GM18861 (cell line): ENCODE measurements at regions not wholly inside any gene's neighbourhood (a gene's known extent, or its start where the extent isn't known, plus 50 kb on each side); places are given as distances from the start of the nearest gene placed in this dataset.
"Not testable (repeated sequence)": the region's sequence is repeated elsewhere in the genome, so short reads cannot be mapped to it uniquely, and the experiment has no call there.

Experiments used
- ATAC-seq: cut with Tn5 transposase; IDR thresholded peaks from one replicate; pipeline ENCODE4 v1.9.1; 2021; ENCODE audit not compliant: unreplicated experiment

DNA sequence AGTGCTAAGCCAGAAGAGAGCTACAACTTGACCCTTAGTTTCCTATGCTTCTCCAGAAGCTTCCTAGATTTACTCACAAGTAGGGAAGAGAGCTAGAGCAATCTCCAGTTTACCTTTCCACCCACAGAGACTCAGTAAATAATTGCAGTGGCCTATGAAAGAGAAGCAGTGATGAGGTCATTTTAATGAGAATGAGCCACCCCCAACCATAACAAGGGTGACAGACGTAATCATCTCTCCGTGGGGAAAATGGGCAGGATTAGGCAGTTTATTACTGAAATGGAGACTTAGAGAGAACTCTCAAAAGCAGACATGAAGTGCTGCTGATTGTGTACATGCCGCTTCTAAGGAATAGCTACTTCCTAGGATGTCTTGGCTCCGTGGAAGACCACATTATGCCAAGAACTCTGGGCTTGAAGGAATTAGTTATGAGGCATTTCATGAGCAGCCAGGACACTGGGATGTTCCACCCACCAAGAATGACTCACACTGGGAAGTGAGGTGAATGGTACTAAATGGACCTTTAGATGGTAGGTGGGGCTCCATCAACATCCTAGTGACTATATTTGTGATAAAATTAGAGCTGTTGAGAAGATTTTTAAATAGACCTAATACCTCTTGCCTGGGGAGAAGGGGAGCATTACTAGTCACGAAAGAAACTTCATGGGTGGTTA is 160.9 kb downstream of the EDEM1 start:
- no peak for ATAC-seq

DNA sequence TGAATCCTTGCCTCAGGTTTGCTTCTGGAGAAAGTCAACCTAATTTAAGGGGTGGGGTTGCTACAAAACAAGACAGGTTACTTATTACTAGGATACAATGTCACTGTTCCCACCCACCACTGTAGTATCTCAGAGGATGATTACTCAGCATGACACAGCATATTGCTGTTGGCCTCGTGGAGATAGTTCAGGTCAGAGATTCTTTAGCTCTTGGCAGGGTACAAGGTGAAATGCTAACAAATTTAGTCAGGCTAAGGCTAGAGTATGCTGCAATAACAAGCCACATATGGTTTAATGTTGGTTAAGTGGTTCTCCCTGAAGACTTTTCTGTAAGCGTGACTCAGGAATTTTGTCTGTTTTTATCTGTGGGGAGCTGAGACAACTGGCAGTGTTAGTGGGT is 161.8 kb downstream of the EDEM1 start:
- ATAC-seq = no peak

DNA sequence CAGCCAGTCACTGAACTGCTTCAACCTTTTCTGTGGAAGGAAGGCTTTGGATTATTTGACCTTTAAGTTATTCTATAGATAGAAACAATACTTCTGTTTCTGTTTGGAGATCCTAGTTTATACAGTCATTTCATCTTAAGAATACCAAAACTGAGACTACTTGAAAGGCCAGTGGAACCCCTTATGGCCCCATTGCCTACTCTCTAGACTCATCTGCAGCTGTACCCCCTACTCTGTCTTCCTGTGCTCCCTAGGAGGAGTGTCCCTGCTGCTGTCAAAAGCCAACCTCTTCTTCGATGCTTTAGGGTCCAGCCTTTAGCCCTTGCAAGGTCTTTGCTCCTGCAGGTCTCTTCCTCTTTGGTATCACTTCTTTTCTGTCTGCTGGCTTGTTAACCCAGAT is 169.6 kb downstream of the EDEM1 start:
- no peak for ATAC-seq

DNA sequence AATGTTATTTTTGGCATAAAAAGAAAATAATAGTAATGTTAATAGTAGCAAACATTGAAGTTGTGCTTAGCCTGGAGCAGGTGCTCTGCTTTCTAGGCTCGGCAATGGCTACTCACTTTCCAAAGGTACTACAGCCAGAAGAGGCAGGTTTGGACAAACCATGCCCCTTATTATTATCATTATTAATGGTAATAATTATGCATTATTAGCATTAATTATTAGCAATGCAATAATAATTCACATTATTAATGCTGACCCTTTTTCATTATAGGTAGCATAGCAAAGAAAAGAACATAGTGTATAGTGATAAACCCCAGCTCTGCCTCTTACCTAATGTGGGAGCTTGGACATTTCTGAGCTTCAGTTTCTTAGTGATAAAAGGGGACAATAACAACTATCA is 171.4 kb downstream of the EDEM1 start:
- no peak for ATAC-seq

DNA sequence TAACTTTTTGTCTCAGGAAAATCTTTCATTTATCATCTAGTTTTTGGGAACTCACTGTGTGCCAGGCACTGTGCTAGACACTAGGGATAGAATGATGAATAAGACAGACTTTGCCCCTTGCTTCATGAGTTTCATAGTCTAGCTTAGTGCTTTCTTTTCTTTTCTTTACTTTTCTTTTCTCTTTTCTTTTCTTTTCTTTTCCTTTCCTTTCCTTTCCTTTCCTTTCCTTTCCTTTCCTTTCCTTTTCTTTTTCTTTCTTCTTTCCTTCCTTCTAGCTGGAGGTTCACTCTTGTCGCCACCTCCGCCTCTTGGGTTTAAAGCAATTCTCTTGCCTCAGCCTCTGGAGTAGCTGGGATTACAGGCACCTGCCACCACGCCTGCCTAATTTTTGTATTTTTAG is 172.9 kb downstream of the EDEM1 start:
- no peak for ATAC-seq

DNA sequence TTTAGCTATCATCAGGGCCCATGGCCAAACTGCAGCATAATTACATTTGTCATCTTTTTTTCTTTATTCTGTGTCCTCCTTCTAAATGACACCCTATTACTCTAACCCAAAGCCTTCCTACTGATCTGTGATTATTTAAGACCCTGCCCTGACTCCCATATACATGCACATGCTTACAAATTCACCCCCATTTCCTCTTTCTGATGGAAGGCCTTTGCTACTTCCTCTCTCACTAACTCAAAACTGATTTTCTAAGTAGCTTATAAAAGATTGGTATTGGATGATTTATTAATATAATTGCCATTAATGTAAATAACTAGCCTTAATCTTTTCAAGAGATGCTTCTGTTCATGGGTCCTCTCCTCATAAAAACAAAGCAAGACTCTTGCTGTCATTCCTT is 179.2 kb downstream of the EDEM1 start:
- no peak for ATAC-seq

DNA sequence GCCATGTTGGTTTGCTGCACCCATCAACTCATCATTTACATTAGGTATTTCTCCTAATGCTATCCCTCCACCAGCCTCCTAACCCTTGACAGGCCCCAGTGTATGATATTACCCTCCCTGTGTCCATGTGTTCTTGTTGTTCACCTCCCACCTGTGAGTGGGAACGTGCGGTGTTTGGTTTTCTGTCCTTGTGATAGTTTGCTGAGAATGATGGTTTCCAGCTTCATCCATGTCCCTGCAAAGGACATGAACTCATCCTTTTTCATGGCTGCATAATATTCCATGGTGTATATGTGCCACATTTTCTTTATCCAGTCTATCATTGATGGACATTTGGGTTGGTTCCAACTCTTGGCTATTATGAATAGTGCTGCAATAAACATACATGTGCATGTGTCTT is 184.0 kb downstream of the EDEM1 start:
- not testable (repeated sequence) for ATAC-seq

DNA sequence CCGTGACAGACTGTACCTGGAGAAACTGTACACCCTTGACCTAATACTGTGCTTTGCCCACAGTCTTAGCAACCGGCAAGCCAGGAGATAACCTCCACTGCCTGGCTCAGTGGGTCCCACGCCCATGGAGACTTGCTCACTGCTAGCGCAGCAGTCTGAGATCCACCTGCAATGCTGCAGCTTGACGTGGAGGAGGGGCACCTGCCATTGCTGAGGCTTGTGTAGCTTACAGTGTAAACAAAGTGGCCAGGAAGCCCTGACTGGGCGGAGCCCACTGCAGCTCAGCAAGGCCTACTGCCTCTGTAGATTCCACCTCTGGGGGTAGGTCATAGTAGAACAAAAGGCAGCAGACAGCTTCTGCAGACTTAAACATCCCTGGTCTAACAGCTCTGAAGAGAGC is 189.3 kb downstream of the EDEM1 start:
- no peak for ATAC-seq

DNA sequence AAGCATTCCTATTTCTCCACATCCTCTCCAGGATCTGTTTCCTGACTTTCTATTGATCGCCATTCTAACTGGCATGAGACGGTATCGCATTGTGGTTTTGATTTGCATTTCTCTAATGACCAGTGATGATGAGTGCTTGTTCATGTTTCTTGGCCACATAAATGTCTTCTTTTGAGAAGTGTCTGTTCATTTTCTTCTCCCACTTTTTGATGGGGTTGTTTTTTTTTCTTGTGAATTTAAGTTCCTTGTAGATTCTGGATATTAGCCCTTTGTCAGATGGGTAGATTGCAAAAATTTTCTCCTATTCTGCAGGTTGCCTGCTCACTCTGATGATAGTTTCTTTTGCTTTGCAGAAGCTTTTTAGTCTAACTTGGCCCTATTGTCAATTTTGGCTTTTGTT is 191.8 kb downstream of the EDEM1 start:
- not testable (repeated sequence) for ATAC-seq

DNA sequence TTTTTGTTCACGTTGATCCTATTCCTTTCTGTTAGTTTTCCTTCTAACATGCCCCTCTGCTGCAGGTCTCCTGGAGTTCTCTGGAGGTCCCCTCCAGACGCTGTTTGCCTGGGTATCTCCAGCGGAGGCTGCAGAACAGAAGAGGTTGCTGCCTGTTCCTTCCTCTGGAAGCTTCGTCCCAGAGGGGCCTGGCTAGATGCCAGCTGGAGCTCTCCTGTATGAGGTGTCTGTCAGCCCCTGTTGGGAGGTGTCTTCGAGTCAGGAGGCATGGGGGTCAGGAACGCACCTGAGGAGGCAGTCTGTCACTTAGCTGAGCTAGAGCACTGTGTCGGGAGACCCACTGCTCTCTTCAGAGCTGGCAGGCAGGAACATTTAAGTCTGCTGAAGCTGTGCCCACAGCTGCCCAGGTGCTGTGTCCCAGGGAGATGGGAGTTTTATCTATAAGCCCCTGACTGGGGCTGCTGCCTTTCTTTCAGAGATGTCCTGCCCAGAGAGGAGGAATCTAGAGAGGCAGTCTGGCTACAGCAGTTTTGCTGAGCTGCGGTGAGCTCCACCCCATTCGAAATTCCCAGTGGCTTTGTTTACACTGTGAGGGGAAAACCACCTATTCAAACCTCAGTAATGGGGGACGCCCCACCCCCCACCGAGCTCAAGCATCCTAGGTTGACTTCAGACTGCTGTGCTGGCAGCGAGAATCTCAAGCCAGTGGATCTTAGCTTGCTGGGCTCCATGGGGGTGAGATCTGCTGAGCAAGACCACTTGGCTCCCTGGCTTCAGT is 196.2 kb downstream of the EDEM1 start:
- ATAC-seq = not testable (repeated sequence)

DNA sequence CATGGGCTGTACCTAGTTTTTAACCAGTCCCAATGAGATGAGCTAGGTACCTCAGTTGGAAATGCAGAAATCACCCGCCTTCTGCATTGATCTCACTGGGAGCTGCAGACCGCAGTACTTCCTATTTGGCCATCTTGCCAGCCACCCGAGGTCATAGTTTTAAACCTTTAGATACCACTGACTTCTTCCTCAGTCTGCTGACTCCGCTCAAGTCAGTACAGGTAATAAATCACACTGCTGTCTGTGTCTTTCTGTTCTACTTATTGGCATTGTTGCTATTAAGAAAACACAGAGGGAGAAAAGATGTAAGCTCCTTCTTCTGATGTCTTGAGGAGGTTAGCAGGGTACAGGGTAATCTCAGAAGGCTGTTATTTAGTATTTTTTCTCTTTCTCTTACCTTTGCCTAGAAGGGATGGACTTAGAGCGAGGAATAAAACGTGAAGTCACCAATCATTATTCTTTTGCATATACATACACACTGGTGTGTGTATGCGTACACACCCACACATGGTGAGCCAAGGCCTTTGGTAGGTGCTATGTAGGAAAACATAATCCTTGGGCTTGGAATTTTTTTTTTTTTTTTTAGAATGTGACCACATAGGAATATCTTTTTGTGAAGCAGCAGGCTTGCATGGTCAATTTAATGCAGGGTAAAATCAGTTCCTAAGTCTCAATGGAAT is 197.2 kb downstream of the EDEM1 start:
- no peak for ATAC-seq

DNA sequence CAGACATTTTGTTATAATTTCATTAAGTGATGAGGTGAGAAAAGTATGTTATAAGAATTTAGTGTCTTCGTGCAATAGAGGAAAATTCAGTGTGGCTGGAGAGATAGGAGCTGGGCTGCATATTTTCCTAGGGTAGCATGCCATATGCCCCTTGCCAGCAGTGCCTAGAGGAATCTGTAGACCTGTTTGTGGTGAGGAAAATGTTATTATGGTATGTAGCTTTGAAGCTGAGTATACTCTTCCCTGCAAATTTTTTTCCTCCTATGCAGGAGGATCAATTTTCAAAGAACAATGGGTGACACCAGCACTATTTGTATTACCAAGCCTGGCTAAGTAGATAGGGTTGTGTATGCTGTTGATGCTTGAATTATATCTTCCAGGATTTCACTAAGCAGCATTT is 200.6 kb downstream of the EDEM1 start:
- ATAC-seq = no peak

DNA sequence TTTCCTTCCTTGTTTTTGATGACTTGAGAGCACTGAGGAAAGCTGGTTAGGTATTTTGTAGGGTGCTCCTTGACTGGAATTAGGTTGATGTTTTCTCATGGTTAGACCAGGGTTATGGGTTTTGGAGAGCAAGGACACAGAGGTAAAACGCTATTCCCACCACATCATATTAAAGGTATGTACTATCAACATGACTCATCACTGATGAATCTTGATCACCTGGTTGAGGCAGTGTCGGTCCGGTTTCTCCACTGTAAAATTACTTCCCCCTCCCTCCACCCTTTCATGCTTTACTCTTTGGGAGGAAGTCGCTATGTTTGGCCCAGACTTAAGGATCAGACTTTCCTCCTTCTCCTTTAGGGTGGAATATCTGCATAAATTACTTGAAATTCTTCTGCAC is 201.6 kb downstream of the EDEM1 start:
- no peak for ATAC-seq

DNA sequence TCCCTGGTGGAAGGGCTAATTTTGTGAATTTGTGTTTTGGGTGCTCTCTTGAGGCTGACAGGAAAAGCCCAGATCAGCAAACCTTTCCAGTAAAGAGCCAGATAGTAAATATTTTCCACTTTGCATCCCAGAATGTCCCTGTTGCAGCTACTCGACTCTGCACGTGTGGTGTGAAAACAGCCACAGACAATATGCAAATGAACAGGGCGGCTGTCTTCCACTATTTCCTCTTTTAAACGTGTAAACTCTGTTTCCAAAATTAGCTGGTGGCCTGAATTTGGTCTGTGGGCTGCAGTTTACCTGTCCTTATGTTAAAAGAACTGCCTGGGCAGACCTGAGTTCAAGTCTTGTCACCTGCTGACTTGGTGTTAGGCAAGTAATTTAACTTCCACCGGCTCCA is 202.7 kb downstream of the EDEM1 start:
- no peak for ATAC-seq

DNA sequence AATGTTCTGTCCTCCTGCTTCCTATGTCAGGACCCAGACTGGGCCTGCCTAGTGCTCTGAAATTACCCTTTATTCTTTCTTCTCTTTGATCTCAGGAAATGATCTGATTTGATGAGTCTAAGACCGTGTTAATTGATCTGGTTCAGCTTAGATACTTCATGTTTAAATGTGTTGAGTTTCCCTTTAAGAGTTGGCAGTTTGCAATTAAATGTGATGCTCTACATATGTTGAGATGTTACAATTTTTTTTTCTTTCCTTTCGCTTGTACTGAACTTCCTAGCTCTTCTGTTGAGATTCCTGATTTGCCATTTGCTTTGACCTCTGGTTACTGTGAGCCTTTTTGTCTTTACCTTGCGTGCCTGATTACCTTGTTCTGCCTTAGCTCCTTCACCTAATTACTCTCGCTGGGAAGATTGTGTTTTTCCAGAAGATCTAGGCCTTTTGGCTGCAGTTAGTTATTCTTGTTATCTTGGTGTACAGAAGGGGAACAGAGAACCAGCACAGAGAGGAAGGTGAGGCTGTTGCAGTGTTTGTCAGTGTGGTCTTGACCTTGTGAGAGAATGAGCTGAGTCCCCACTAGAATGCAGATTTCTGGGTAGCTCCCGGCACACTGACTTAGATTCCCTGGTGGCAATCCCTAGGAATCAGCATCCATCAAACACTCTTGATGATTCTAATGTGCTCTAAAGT is 203.6 kb downstream of the EDEM1 start:
- no peak for ATAC-seq

DNA sequence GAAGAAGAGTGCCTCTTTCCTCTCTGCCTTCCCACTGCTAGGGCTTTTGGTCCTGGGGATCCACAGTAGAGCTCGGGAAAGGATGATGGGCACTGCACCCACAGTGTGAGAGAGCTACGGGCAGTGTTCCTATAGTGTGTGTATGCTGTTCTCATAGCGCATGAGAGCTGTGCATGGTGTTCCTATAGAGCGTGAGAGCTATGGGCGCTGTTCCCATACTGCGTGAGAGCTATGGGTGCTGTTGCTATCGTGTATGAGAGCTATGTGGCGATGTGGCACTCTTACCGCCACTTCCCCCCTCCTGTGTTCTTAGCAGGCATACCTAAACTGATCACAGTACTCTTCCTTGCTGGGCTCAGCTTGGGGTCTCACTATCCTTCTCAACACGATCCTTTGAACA is 213.5 kb downstream of the EDEM1 start:
- ATAC-seq = no peak

DNA sequence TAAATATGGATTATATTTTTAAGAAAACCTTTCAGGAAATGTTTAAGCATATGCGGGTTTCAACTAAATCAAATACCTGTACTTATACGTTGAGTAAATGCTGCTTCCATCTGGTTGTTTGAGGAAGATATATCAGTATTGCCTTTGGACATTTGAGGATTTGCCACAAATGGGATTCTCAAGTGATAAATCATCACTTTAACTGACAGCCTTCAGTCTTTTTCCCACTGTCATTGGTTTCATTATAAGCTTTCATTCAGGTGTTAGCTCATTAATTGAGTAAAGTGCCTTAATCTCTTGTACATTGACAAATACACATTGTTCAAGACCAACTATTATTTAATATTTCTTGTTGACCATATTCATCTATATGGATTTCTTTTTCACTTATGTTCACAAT is 217.2 kb downstream of the EDEM1 start:
- ATAC-seq = no peak

DNA sequence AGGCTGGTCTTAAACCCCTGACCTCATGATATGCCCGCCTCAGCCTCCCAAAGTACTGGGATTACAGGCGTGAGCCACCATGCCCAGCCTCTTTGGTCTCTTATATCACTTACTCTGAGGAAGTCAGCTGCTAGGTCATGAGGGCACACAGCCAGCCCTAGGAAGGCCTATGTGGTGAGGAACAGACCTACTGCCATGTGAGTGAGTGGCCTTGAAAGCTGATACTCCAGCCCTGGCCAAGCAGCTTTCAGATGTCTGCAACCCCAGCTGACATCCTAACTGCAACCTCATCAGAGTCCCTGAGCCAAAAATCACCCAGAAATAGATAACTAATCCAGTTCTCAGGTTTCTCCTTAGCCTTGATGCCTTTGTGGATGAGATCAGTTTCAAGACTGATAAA is 224.3 kb downstream of the EDEM1 start:
- no peak for ATAC-seq

DNA sequence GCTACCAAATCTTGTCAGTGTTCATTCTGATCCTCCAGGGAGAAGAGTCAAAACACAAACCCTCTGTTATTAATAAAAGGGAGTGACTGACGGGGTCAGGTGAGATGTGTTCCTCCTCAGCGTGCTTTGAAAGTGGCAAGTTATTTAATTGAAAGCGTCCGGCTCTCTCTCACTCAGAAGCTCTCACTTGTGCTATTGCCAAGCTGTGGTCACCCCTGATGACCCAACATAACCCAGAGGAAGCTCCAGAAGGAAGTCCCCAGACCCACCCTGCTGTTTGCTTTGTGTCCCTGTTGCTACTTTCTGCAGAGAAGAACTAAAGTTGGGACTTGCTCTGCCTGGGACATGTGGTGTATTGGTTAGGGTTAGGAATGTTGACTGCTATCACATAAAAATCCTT is 235.6 kb downstream of the EDEM1 start:
- ATAC-seq = peak; percentile 32

DNA sequence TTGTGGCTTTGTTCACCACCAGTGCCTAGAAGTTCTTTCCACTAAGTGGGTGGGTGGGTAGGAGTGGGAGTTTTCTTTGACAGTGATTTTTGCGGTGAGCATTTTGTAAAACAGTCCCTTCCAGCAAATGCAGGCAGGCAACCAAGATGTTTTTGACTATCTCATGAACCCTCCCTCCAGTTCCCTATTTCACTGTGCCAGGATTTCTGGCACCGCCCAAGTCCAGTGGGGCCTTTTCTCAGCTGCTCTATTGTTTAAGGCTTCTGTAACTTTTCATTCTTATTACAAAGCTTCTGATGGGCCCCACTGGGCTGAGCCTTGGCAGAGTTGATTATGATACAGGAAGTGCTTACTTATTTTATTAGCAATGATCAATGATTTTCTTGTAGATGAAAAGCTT is 236.0 kb downstream of the EDEM1 start:
- ATAC-seq = no peak

DNA sequence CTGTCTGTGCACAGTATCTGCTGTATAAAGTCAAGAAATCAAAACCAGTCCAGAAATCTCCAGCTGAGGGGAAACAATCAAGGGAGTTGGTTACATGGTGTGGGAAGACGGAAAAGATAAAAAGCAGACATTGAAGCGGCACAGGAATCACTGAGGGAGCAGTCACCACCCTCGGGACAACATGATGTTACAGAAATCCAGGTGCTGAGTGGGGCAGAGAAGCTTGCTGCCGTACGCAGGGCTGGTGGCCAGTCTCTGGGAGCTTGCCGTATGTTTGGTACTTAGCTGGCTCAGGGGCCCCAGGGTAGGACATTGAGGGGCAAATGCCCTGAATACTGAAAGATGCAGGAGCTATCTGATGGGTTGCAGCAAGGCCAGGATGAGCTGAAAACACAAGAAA is 237.9 kb downstream of the EDEM1 start:
- ATAC-seq = no peak
